Ovary (tissue), 3 donors: ENCODE measurements at regions not wholly inside any gene's neighbourhood (a gene's known extent, or its start where the extent isn't known, plus 50 kb on each side); places are given as distances from the start of the nearest gene placed in this dataset.

ENCODE experiments used
- CTCF ChIP-seq, 3 donors: fragments of 450-650 bp in 2 of 3; fragments of 200-600 bp in 1 of 3; IDR thresholded peaks; one replicate each; pipeline versions ENCODE4 v1.5.1 to v1.8.0; 2016 to 2022; ENCODE audit warnings: antibody characterized with exemption in 3 of 3, mild to moderate bottlenecking in 1 of 3
- EP300 ChIP-seq: sonication (generic); formaldehyde crosslinking; IDR thresholded peaks from one replicate; pipeline ENCODE4 v1.6.1; 2017; ENCODE audit warnings: antibody characterized with exemption
- donor health status: DM: no; HTN: no; CAD: no.

DNA sequence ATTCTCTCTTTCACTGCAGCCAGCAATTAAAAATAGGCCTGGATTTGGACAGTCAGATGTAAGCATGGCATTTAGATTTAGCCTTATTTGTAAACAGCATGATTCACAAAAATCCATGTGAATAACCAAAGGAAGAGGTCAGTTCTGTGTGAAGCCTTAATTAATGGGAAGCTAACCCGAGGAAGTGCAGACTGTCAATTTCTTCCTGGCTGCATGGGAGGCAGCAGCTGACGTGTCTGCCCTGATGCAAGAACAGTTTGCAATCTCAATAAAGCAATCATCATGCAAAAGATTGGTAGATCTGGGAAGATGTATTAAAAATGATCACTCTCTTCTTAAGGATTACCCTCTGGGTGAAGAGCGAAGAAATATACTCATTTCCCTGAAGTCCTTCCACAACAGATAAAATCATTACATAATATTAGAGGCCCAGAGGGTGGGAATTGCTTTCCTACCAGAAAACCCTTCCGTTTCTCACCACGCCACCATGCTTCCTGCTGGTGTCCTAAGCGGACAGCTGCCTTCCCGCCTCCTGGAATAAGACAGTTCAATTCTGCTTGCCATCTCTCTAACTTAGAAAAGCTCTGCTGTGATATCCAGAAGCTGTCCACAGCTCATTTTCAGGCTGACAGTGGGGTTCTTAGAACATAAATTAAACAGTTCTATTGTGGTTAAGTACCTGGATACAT, 526.7 kb upstream of the NRP1 start:
- TF ChIP-seq CTCF (IDR thresholded peaks at IDR 0.05): no peak
- no peak for TF ChIP-seq EP300
